ENCODE measurements at regions not wholly inside any gene's neighbourhood (a gene's known extent, or its start where the extent isn't known, plus 50 kb on each side); places are given as distances from the start of the nearest gene placed in this dataset.

- no peak for ATAC-seq
- intact Hi-C loops (cut with micrococcal nuclease) = no loop called here
- Histone ChIP-seq H3K27ac (ENCODE audit: low read length) (no peak overlapping the region), H3K27me3 (ENCODE audit: control insufficient read depth, insufficient read depth, low read length) (no peaks in the 10 kb centered on the region), H3K9me3 (ENCODE audit: control insufficient read depth, insufficient read depth, low read length) (no peaks in the 10 kb centered on the region), H3K36me3 (ENCODE audit: control insufficient read depth, insufficient read depth, low read length) (no peaks in the 10 kb centered on the region), H3K4me3 (ENCODE audit: low read length) (no peak overlapping the region), H3K4me1 (ENCODE audit: control insufficient read depth, insufficient read depth, low read length) (no peaks in the 10 kb centered on the region)
- no peak for TF ChIP-seq CTCF (IDR thresholded peaks at IDR 0.05)
- DNase-seq = no peak
- WGBS (ENCODE audit: insufficient coverage) = 81% methylated on average over 13 of the region's 13 CpGs
- Mint-ChIP-seq H3K4me1 (peaks cover 7 to 8% of the 10 kb centered on the region in 2 donors), H3K27ac (no peak overlapping the region), H3K9me3 (no peaks in the 10 kb centered on the region), H3K27me3 (ENCODE audit: low read depth in 2 of 2) (peaks cover 12 to 28% of the 10 kb centered on the region in 2 donors), H3K36me3 (no peaks in the 10 kb centered on the region), H3K4me3 (no peak overlapping the region)
These were observed 177.2 kb downstream of the FOXL1 start for GRCh38 chr16:86755571-86756006.

GRCh38 chr16:86756882-86757703 lies 178.7 kb downstream of the FOXL1 start:
- H3K4me1 Mint-ChIP-seq = peaks cover 7 to 8% of the 10 kb centered on the region in 2 donors
- H3K27ac Mint-ChIP-seq = no peak overlapping the region
- no peaks in the 10 kb centered on the region for H3K36me3 Mint-ChIP-seq
- no peak overlapping the region for H3K4me3 Mint-ChIP-seq
- Histone ChIP-seq H3K9me3 (ENCODE audit: control insufficient read depth, insufficient read depth, low read length) (no peaks in the 10 kb centered on the region), H3K4me1 (ENCODE audit: control insufficient read depth, insufficient read depth, low read length) (no peaks in the 10 kb centered on the region), H3K36me3 (ENCODE audit: control insufficient read depth, insufficient read depth, low read length) (no peaks in the 10 kb centered on the region), H3K4me3 (ENCODE audit: low read length) (no peak overlapping the region), H3K27me3 (ENCODE audit: control insufficient read depth, insufficient read depth, low read length) (no peaks in the 10 kb centered on the region), H3K27ac (ENCODE audit: low read length) (no peak overlapping the region)
- TF ChIP-seq CTCF (IDR thresholded peaks at IDR 0.05) = no peak
- intact Hi-C loops (cut with micrococcal nuclease) = no loop called here
- DNase-seq (no peak), ATAC-seq (no peak)
- H3K27me3 Mint-ChIP-seq (ENCODE audit: low read depth in 2 of 2) = peaks cover 14 to 37% of the 10 kb centered on the region in 2 donors
- 21% methylated on average over 10 of the region's 12 CpGs for WGBS (ENCODE audit: insufficient coverage)
- no peaks in the 10 kb centered on the region for H3K9me3 Mint-ChIP-seq

- DNase-seq = no peak
- Mint-ChIP-seq H3K27ac (no peak overlapping the region), H3K4me3 (no peak overlapping the region), H3K4me1 (peaks cover 7 to 8% of the 10 kb centered on the region in 2 donors), H3K9me3 (no peaks in the 10 kb centered on the region), H3K36me3 (no peaks in the 10 kb centered on the region), H3K27me3 (ENCODE audit: low read depth in 2 of 2) (peaks cover 13 to 42% of the 10 kb centered on the region in 2 donors)
- no peak for TF ChIP-seq CTCF (IDR thresholded peaks at IDR 0.05)
- no peaks in the 10 kb centered on the region for H3K9me3 ChIP-seq (ENCODE audit: control insufficient read depth, insufficient read depth, low read length)
- no peak overlapping the region for H3K27ac ChIP-seq (ENCODE audit: low read length)
- no peaks in the 10 kb centered on the region for H3K4me1 ChIP-seq (ENCODE audit: control insufficient read depth, insufficient read depth, low read length)
- no peak overlapping the region for H3K4me3 ChIP-seq (ENCODE audit: low read length)
- no peaks in the 10 kb centered on the region for H3K27me3 ChIP-seq (ENCODE audit: control insufficient read depth, insufficient read depth, low read length)
- H3K36me3 ChIP-seq (ENCODE audit: control insufficient read depth, insufficient read depth, low read length) = no peaks in the 10 kb centered on the region
- no peak for ATAC-seq
- 93% methylated on average over 3 of the region's 3 CpGs for WGBS (ENCODE audit: insufficient coverage)
- intact Hi-C loops (cut with micrococcal nuclease) = no loop called here
These were observed 179.3 kb downstream of the FOXL1 start for GRCh38 chr16:86757704-86758040.

GRCh38 chr16:86758932-86759331 lies 180.6 kb downstream of the FOXL1 start:
- WGBS (ENCODE audit: insufficient coverage) = 84% methylated on average over 8 of the region's 8 CpGs
- Histone ChIP-seq H3K4me3 (ENCODE audit: low read length) (no peak overlapping the region), H3K9me3 (ENCODE audit: control insufficient read depth, insufficient read depth, low read length) (no peaks in the 10 kb centered on the region), H3K36me3 (ENCODE audit: control insufficient read depth, insufficient read depth, low read length) (no peaks in the 10 kb centered on the region), H3K27me3 (ENCODE audit: control insufficient read depth, insufficient read depth, low read length) (no peaks in the 10 kb centered on the region), H3K4me1 (ENCODE audit: control insufficient read depth, insufficient read depth, low read length) (no peaks in the 10 kb centered on the region), H3K27ac (ENCODE audit: low read length) (no peak overlapping the region)
- Mint-ChIP-seq H3K27me3 (ENCODE audit: low read depth in 2 of 2) (peaks cover 15 to 47% of the 10 kb centered on the region in 2 donors), H3K4me3 (no peak overlapping the region), H3K36me3 (no peaks in the 10 kb centered on the region), H3K27ac (no peak overlapping the region), H3K9me3 (no peaks in the 10 kb centered on the region), H3K4me1 (peaks cover 7 to 8% of the 10 kb centered on the region in 2 donors)
- no peak for DNase-seq
- no peak for TF ChIP-seq CTCF (IDR thresholded peaks at IDR 0.05)
- no peak for ATAC-seq
- intact Hi-C loops (cut with micrococcal nuclease) = no loop called here

All from natural killer cell (primary cell).